ENCODE measurements at regions not wholly inside any gene's neighbourhood (a gene's known extent, or its start where the extent isn't known, plus 50 kb on each side); places are given as distances from the start of the nearest gene placed in this dataset.

DNA sequence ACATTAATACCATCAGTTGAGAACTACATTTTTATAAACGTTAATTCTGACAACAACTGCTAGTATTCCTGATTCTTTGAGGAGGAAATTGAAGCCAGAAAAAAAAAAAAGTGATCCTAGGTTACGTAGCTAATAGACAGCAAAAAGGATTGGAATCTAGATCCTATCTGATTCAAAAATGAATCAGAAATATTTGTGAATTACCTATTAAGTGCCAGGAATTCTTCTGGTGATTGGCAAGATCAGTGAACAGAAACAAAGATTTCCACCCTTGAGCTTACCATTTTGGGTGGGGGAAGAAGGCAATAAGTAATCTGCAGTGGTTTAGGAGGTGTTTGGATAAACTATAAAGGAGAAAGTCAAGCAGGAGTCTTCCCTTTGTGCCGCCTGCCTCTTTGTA lies 63.9 kb upstream of the LARGE1 start:
- TF ChIP-seq POLR2A (IDR thresholded peaks at IDR 0.05; ENCODE audit: low read length), result no peak
- TF ChIP-seq GATA1 (IDR thresholded peaks at IDR 0.05; ENCODE audit: low read depth, low read length), result no peak

Data from erythroblast (primary cell).